HG03457 (cell line): ENCODE measurements at regions not wholly inside any gene's neighbourhood (a gene's known extent, or its start where the extent isn't known, plus 50 kb on each side); places are given as distances from the start of the nearest gene placed in this dataset.

Source experiments
- ATAC-seq: cut with Tn5 transposase; IDR thresholded peaks from one replicate; pipeline ENCODE4 v1.9.1; 2021; ENCODE audit warnings: moderate number of reproducible peaks; ENCODE audit not compliant: unreplicated experiment

- ATAC-seq, result no peak
Measured at GRCh38 chr4:100852326-100852725, 334.5 kb upstream of the EMCN start.

- ATAC-seq, result no peak
Measured at GRCh38 chr4:100849319-100849718, 331.5 kb upstream of the EMCN start.

GRCh38 chr4:100848841-100849240, 331.0 kb upstream of the EMCN start:
- peak; percentile 66 for ATAC-seq

- ATAC-seq, result no peak
Measured at GRCh38 chr4:100843910-100844309, 326.1 kb upstream of the EMCN start.

GRCh38 chr4:100842856-100843255, 325.0 kb upstream of the EMCN start:
- ATAC-seq, result no peak

GRCh38 chr4:100841911-100842310, 324.1 kb upstream of the EMCN start:
- ATAC-seq, result no peak

- no peak for ATAC-seq
Measured at GRCh38 chr4:100839712-100840111, 321.9 kb upstream of the EMCN start.

GRCh38 chr4:100838286-100838685, 320.5 kb upstream of the EMCN start:
- no peak for ATAC-seq

GRCh38 chr4:100836929-100837328, 319.1 kb upstream of the EMCN start:
- ATAC-seq, result no peak

- ATAC-seq, result no peak
Measured at GRCh38 chr4:100834616-100835015, 316.8 kb upstream of the EMCN start.

- ATAC-seq, result no peak
Measured at GRCh38 chr4:100833906-100834305, 316.1 kb upstream of the EMCN start.

GRCh38 chr4:100828986-100829685, 311.3 kb upstream of the EMCN start:
- ATAC-seq, result no peak

GRCh38 chr4:100828364-100828763, 310.5 kb upstream of the EMCN start:
- no peak for ATAC-seq

GRCh38 chr4:100827756-100828155, 309.9 kb upstream of the EMCN start:
- ATAC-seq, result no peak

- no peak for ATAC-seq
Measured at GRCh38 chr4:100826808-100827548, 309.2 kb upstream of the EMCN start.

GRCh38 chr4:100826067-100826466, 308.2 kb upstream of the EMCN start:
- no peak for ATAC-seq

GRCh38 chr4:100823993-100824323, 306.1 kb upstream of the EMCN start:
- ATAC-seq, result no peak

GRCh38 chr4:100823066-100823992, 305.5 kb upstream of the EMCN start:
- ATAC-seq, result peak; percentile 86

GRCh38 chr4:100820249-100820648, 302.4 kb upstream of the EMCN start:
- no peak for ATAC-seq

GRCh38 chr4:100819505-100819904, 301.7 kb upstream of the EMCN start:
- ATAC-seq, result no peak

- ATAC-seq, result no peak
Measured at GRCh38 chr4:100816436-100817045, 298.7 kb upstream of the EMCN start.
